Fibroblast of the aortic adventitia (primary cell): ENCODE measurements at regions not wholly inside any gene's neighbourhood (a gene's known extent, or its start where the extent isn't known, plus 50 kb on each side); places are given as distances from the start of the nearest gene placed in this dataset.

Experiments
- DNase-seq: peaks from one replicate; pipeline ENCODE4 v3.0.0-alpha.2; 2010; ENCODE audit warnings: low read depth
- H3K4me3 ChIP-seq: 2 replicates; pipeline ENCODE4 v1.5.1; 2011; ENCODE audit warnings: low read depth, mild to moderate bottlenecking, control low read depth, low read length, moderate library complexity
- CTCF ChIP-seq: IDR thresholded peaks from 2 replicates; pipeline ENCODE4 v1.5.1; 2011; ENCODE audit warnings: mild to moderate bottlenecking, low read length, control low read depth, inconsistent platforms; ENCODE audit not compliant: insufficient read depth

- peak; percentile 78 for TF ChIP-seq CTCF
- no peak overlapping the region for H3K4me3 ChIP-seq
- peak; percentile 93 for DNase-seq
Measured at GRCh38 chr11:103682318-103683184, 353.9 kb upstream of the DDI1 start.

DNA sequence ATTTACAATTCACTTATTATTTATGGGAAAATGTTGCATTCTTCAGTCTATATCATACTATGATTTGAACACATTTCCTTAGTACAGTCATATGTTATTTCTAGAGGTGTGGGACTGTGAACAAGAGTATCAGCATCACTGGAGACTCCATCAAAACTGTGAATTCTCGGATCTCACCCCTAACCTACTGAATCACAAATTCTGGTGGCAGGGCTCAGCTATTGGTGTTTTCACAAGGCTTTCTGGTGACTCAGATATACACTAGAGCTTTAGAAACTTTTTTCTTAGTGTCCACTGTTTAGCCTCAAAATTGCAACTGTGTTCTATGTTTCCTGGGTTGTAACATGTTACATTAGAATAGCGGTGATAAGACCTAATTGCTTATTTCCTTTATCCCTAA is 352.9 kb upstream of the DDI1 start:
- no peak overlapping the region for H3K4me3 ChIP-seq
- DNase-seq = peak; percentile 45
- no peak for TF ChIP-seq CTCF

DNA sequence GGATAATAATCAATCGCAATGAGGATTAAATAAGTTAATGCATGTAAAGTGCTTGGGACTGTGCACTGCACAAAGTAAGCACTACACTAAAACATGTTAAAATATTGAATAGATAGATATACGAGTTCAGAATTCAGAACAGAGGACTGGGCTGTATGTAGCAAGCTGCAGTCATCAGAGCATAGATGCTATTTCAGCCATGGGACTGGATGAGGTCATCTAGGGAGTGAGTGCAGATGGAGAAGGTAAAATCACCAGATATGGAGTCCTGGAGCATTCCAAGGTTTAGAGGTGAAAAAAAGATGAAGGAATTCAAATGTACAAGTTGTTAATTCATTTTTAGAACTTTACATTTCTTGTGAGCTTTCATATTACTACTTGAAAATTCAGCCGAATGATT is 347.5 kb upstream of the DDI1 start:
- no peak for TF ChIP-seq CTCF
- no peak overlapping the region for H3K4me3 ChIP-seq
- DNase-seq = no peak

DNA sequence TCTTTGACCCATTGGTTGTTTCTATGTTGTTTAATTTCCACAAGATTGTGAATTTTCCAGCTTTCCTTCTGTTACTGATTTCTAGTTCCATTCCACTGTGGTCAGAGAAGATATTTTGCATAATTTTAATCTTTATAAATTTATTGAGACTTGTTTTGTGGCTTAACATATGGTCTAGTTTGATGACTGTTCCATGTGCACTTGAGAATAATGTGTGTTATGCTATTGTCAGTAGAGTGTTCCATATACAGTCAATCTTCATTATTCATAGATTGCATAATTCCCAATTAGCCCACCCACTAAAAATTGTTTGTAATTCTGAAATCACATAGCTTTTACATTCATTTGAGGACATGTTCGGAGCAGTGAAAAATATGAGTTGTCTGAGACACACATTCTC is 346.1 kb upstream of the DDI1 start:
- DNase-seq = no peak
- no peak overlapping the region for H3K4me3 ChIP-seq
- TF ChIP-seq CTCF = no peak

- no peak for DNase-seq
- no peak for TF ChIP-seq CTCF
Measured at GRCh38 chr11:103696123-103696522, 340.3 kb upstream of the DDI1 start.

GRCh38 chr11:103699216-103699615 is 337.2 kb upstream of the DDI1 start:
- DNase-seq = peak; percentile 67
- H3K4me3 ChIP-seq = no peak overlapping the region
- peak; percentile 35 for TF ChIP-seq CTCF

More at GRCh38 chr11:103696123-103696522, 340.3 kb upstream of the DDI1 start:
- no peak overlapping the region for H3K4me3 ChIP-seq
